IMR-90 (cell line): ENCODE measurements at regions not wholly inside any gene's neighbourhood (a gene's known extent, or its start where the extent isn't known, plus 50 kb on each side); places are given as distances from the start of the nearest gene placed in this dataset.

ENCODE experiments used
- CHD1 ChIP-seq: IDR thresholded peaks from 2 replicates; pipeline ENCODE4 v1.6.1; 2012; ENCODE audit warnings: low read depth, low read length, improper control_type of control experiment
- CTCF ChIP-seq: conservative IDR thresholded peaks from 2 replicates; pipeline ENCODE4 v1.5.1; 2012; ENCODE audit warnings: mild to moderate bottlenecking, low read depth, low read length, improper control_type of control experiment
- ELK1 ChIP-seq: fragments of 150-350 bp; IDR thresholded peaks from 2 replicates; pipeline ENCODE4 v1.6.1; 2016; ENCODE audit warnings: low read depth, mild to moderate bottlenecking, low read length, moderate library complexity, borderline replicate concordance
- FOS ChIP-seq: fragments of 150-350 bp; IDR thresholded peaks from 2 replicates; pipeline ENCODE4 v1.6.1; 2016; ENCODE audit warnings: low read depth, low read length
- POLR2A ChIP-seq: IDR thresholded peaks from 2 replicates; pipeline ENCODE4 v1.6.1; 2012; ENCODE audit warnings: mild to moderate bottlenecking, low read depth, low read length
- RAD21 ChIP-seq: IDR thresholded peaks from 2 replicates; pipeline ENCODE4 v1.6.1; 2012; ENCODE audit warnings: low read length, improper control_type of control experiment
- RCOR1 ChIP-seq: IDR thresholded peaks from 2 replicates; pipeline ENCODE4 v1.6.1; 2012; ENCODE audit warnings: mild to moderate bottlenecking, low read length, improper control_type of control experiment; ENCODE audit not compliant: insufficient replicate concordance
- SMC3 ChIP-seq: fragments of 150-350 bp; IDR thresholded peaks from 2 replicates; pipeline ENCODE4 v1.6.1; 2016; ENCODE audit warnings: low read depth, mild to moderate bottlenecking, antibody characterized with exemption, low read length, moderate library complexity

- TF ChIP-seq CHD1, result no peak
- no peak for TF ChIP-seq POLR2A
- no peak for TF ChIP-seq ELK1
- TF ChIP-seq RCOR1, result no peak
- no peak for TF ChIP-seq CTCF
- no peak for TF ChIP-seq FOS
- TF ChIP-seq RAD21, result no peak
- TF ChIP-seq SMC3, result no peak
These were observed 209.7 kb downstream of the RHOU start for GRCh38 chr1:228944935-228945371.
